ENCODE measurements at regions not wholly inside any gene's neighbourhood (a gene's known extent, or its start where the extent isn't known, plus 50 kb on each side); places are given as distances from the start of the nearest gene placed in this dataset.

- TF ChIP-seq CTCF (IDR thresholded peaks at IDR 0.05; ENCODE audit: low read length) (no peak), EZH2phosphoT487 (IDR thresholded peaks at IDR 0.05; ENCODE audit: low read length) (no peak)
Measured at GRCh38 chr10:90023950-90024349, 322.6 kb downstream of the KIF20B start.

Measured in MM.1S (cell line).